Epithelial cell of proximal tubule (primary cell): ENCODE measurements at regions not wholly inside any gene's neighbourhood (a gene's known extent, or its start where the extent isn't known, plus 50 kb on each side); places are given as distances from the start of the nearest gene placed in this dataset.

Experiments used
- DNase-seq: peaks from one replicate; pipeline ENCODE4 v3.0.0-alpha.2; 2011; ENCODE audit warnings: low read depth
- H3K4me3 ChIP-seq: 2 replicates; pipeline ENCODE4 v1.5.1; 2011; ENCODE audit warnings: low read depth, mild to moderate bottlenecking, low read length
- TF ChIP-seq, protein P1 (sequence below): conservative IDR thresholded peaks from 2 replicates; pipeline ENCODE4 v1.5.1; 2012; ENCODE audit warnings: low read depth, mild to moderate bottlenecking, low read length

GRCh38 chr3:195012100-195012499 lies 258.9 kb downstream of the XXYLT1 start:
- DNase-seq, result no peak
- H3K4me3 ChIP-seq, result no peak overlapping the region
- TF ChIP-seq, protein P1, sequence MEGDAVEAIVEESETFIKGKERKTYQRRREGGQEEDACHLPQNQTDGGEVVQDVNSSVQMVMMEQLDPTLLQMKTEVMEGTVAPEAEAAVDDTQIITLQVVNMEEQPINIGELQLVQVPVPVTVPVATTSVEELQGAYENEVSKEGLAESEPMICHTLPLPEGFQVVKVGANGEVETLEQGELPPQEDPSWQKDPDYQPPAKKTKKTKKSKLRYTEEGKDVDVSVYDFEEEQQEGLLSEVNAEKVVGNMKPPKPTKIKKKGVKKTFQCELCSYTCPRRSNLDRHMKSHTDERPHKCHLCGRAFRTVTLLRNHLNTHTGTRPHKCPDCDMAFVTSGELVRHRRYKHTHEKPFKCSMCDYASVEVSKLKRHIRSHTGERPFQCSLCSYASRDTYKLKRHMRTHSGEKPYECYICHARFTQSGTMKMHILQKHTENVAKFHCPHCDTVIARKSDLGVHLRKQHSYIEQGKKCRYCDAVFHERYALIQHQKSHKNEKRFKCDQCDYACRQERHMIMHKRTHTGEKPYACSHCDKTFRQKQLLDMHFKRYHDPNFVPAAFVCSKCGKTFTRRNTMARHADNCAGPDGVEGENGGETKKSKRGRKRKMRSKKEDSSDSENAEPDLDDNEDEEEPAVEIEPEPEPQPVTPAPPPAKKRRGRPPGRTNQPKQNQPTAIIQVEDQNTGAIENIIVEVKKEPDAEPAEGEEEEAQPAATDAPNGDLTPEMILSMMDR, result no peak

- no peak for DNase-seq
- no peak overlapping the region for H3K4me3 ChIP-seq
- TF ChIP-seq, protein P1, result no peak
These were observed 258.4 kb downstream of the XXYLT1 start for GRCh38 chr3:195012571-195012970.

GRCh38 chr3:195013411-195014361 lies 257.3 kb downstream of the XXYLT1 start:
- DNase-seq, result no peak
- TF ChIP-seq, protein P1, result no peak
- H3K4me3 ChIP-seq, result no peak overlapping the region

DNA sequence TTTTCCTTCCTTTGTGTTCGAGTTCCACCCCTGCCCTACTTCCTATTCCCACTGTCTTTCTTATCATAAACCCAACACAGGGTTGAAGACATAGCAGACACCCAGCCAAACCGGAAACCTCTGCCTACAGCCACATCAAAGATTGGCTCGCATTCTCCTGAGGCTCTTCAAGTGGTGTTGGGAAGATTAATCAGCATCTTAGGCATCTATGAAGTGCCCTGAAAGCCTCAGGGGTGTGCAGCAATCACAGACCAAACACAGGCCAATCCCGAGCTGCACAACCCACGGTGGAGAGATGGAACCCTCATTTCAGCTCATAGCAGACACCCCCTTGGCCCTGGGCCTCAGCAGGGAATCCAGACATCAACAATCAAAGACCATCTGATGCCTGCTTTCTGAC lies 255.9 kb downstream of the XXYLT1 start:
- TF ChIP-seq, protein P1, result no peak
- DNase-seq, result no peak
- no peak overlapping the region for H3K4me3 ChIP-seq

DNA sequence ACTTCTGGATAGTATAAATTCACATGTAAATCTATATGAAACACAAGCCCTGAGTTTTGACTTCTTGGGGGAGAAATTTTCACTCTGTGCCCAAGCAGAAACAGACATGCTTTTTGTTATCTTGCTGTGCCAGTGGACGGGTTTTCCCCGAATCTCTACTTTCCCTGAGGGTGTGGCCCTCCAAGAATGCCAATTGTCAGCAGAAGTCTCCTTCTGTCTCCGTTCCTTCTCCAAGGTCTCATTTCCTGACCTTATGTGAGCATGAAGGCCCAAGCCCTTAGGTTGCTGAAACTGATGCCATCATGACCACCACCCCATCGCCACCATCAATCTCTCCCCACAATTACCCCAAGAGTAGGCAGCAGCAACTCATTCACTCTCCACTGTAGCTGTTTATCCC lies 253.8 kb downstream of the XXYLT1 start:
- H3K4me3 ChIP-seq, result no peak overlapping the region
- no peak for DNase-seq
- TF ChIP-seq, protein P1, result no peak
